ENCODE measurements at regions not wholly inside any gene's neighbourhood (a gene's known extent, or its start where the extent isn't known, plus 50 kb on each side); places are given as distances from the start of the nearest gene placed in this dataset.

- no peak for TF ChIP-seq CTCF (IDR thresholded peaks at IDR 0.05)
- TF ChIP-seq POLR2A (IDR thresholded peaks at IDR 0.05; ENCODE audit: low read depth) = no peak
- TF ChIP-seq POLR2AphosphoS5 (IDR thresholded peaks at IDR 0.05) = no peak
These were observed 180.1 kb downstream of the ACTL7B start for GRCh38 chr9:108675708-108676107.
